ENCODE measurements at regions not wholly inside any gene's neighbourhood (a gene's known extent, or its start where the extent isn't known, plus 50 kb on each side); places are given as distances from the start of the nearest gene placed in this dataset.

DNA sequence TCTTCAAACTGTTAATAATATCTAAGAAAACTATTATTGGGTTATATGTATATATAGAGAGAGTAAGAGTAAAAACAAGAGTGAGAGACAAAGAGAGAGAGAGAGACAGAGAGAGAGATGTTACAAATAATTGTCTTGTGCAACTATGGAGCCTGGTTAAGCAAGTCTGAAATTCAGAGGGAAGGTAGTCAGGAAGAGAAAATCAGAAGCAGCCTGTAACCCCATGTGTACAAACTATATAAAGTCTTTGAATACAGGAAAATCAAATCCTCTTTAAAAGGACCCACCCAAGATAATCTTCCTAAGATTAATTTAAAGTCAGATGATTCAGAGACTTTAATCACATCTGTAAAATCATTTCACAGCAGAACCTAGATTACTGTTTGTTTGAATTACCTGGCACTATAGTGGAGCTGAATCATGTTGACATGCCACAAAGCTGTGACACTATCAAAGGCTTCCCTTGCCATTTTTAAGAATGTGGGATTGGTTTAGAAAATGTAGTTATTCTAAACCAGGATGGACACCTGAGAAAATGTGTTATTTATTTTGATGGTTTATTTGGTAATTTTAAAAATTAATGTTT, 301.7 kb upstream of the FSIP2 start:
- no peak overlapping the region for H3K4me3 ChIP-seq
- H3K27me3 ChIP-seq: no peaks in the 10 kb centered on the region
- no peak overlapping the region for H3K4me2 ChIP-seq
- DNase-seq (ENCODE audit: low spot score): no peak
- Mint-ChIP-seq H3K9me3 (peaks cover 7% of the 10 kb centered on the region), H3K27ac (no peak overlapping the region), H3K4me3 (no peak overlapping the region), H3K36me3 (no peaks in the 10 kb centered on the region), H3K27me3 (ENCODE audit: insufficient read depth, low read depth) (no peaks in the 10 kb centered on the region), H3K4me1 (no peaks in the 10 kb centered on the region)
- TF ChIP-seq, protein P1, sequence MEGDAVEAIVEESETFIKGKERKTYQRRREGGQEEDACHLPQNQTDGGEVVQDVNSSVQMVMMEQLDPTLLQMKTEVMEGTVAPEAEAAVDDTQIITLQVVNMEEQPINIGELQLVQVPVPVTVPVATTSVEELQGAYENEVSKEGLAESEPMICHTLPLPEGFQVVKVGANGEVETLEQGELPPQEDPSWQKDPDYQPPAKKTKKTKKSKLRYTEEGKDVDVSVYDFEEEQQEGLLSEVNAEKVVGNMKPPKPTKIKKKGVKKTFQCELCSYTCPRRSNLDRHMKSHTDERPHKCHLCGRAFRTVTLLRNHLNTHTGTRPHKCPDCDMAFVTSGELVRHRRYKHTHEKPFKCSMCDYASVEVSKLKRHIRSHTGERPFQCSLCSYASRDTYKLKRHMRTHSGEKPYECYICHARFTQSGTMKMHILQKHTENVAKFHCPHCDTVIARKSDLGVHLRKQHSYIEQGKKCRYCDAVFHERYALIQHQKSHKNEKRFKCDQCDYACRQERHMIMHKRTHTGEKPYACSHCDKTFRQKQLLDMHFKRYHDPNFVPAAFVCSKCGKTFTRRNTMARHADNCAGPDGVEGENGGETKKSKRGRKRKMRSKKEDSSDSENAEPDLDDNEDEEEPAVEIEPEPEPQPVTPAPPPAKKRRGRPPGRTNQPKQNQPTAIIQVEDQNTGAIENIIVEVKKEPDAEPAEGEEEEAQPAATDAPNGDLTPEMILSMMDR (IDR thresholded peaks at IDR 0.05): no peak
- TF ChIP-seq EZH2phosphoT487 (IDR thresholded peaks at IDR 0.05) (no peak), EZH2 (IDR thresholded peaks at IDR 0.05) (no peak)
- H3K4me1 ChIP-seq: peaks cover 8% of the 10 kb centered on the region
- no peaks in the 10 kb centered on the region for H3K36me3 ChIP-seq
- no peaks in the 10 kb centered on the region for H3K9me3 ChIP-seq (ENCODE audit: low read depth)
- peaks cover 18% of the 10 kb centered on the region for H4K20me1 ChIP-seq (ENCODE audit: low read depth)
- no peak overlapping the region for H3K9ac ChIP-seq
- H3F3A ChIP-seq (ENCODE audit: low read depth): no peaks in the 10 kb centered on the region
- H3K27ac ChIP-seq: no peak overlapping the region
- H2AFZ ChIP-seq (replicated peaks): no peak overlapping the region
- peaks cover 39% of the 10 kb centered on the region for H3K79me2 ChIP-seq (ENCODE audit: low read depth)

DNA sequence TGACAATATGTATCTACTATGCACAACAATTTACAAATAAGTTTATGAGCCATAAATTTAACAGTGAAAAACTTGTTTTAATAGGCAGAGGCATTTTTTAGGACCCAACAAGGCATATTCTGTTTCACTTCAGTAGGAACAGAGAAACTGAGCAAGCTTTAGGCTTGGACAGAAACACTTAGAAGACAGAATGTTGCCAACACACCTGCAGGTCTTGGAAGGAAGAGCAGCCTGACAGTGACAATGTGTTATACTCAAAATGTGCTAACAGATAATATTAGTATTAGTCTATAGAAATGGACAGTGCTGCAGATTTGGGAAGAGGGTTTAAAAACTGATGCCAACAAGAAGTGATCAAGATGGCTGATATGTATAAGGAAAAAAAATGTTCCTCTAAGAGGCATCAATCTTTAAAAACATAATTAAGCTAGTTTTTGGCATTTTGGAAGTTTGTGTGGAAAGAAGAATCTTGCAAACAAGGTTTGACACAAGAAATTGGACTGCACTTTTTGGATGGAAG, 297.1 kb upstream of the FSIP2 start:
- H2AFZ ChIP-seq (replicated peaks): no peak overlapping the region
- H4K20me1 ChIP-seq (ENCODE audit: low read depth): peaks cover 15% of the 10 kb centered on the region
- H3F3A ChIP-seq (ENCODE audit: low read depth): no peaks in the 10 kb centered on the region
- H3K4me2 ChIP-seq: no peak overlapping the region
- Mint-ChIP-seq H3K4me1 (peaks cover 3% of the 10 kb centered on the region), H3K9me3 (no peaks in the 10 kb centered on the region), H3K36me3 (no peaks in the 10 kb centered on the region), H3K27ac (no peak overlapping the region), H3K27me3 (ENCODE audit: insufficient read depth, low read depth) (no peaks in the 10 kb centered on the region), H3K4me3 (no peak overlapping the region)
- no peak overlapping the region for H3K9ac ChIP-seq
- H3K27me3 ChIP-seq: no peaks in the 10 kb centered on the region
- no peak for TF ChIP-seq EZH2 (IDR thresholded peaks at IDR 0.05)
- no peak for TF ChIP-seq EZH2phosphoT487 (IDR thresholded peaks at IDR 0.05)
- TF ChIP-seq, protein P1 (IDR thresholded peaks at IDR 0.05): no peak
- no peak for DNase-seq (ENCODE audit: low spot score)
- H3K79me2 ChIP-seq (ENCODE audit: low read depth): no peaks in the 10 kb centered on the region
- H3K9me3 ChIP-seq (ENCODE audit: low read depth): no peaks in the 10 kb centered on the region
- no peaks in the 10 kb centered on the region for H3K4me1 ChIP-seq
- no peak overlapping the region for H3K4me3 ChIP-seq
- H3K27ac ChIP-seq: no peak overlapping the region
- H3K36me3 ChIP-seq: no peaks in the 10 kb centered on the region

DNA sequence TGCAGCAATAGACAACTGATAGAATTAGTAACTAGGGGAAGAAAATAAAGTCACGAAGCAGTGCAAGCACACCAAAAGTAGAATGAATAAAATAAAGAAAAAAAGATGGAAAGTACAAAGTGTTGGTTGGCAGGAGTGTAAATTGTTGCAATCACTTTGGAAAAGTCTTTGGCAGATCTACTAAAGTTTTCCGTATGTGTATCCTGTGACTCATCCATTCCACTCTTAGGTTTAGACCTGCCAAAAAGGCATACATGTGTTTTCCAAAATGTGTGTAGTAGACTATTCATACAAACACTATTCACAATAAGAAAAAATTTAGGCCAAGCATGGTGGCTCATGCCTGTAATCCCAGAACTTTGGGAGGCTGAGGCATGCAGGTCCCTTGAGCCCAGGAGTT, 282.1 kb upstream of the FSIP2 start:
- Histone ChIP-seq H3K4me3 (no peak overlapping the region), H3K27ac (no peak overlapping the region), H4K20me1 (ENCODE audit: low read depth) (no peaks in the 10 kb centered on the region), H3K9me3 (ENCODE audit: low read depth) (peaks cover 6% of the 10 kb centered on the region), H3F3A (ENCODE audit: low read depth) (no peaks in the 10 kb centered on the region), H3K36me3 (peaks cover 3% of the 10 kb centered on the region), H3K9ac (no peak overlapping the region), H3K4me2 (no peak overlapping the region), H3K79me2 (ENCODE audit: low read depth) (no peaks in the 10 kb centered on the region), H3K4me1 (no peaks in the 10 kb centered on the region), H2AFZ (replicated peaks) (no peak overlapping the region), H3K27me3 (no peaks in the 10 kb centered on the region)
- Mint-ChIP-seq H3K27me3 (ENCODE audit: insufficient read depth, low read depth) (no peaks in the 10 kb centered on the region), H3K4me3 (no peak overlapping the region), H3K27ac (no peak overlapping the region), H3K36me3 (peaks cover 15% of the 10 kb centered on the region), H3K9me3 (peaks cover 18% of the 10 kb centered on the region), H3K4me1 (peaks cover 3% of the 10 kb centered on the region)
- TF ChIP-seq EZH2phosphoT487 (IDR thresholded peaks at IDR 0.05) (no peak), EZH2 (IDR thresholded peaks at IDR 0.05) (no peak)
- TF ChIP-seq, protein P1 (IDR thresholded peaks at IDR 0.05): no peak
- DNase-seq (ENCODE audit: low spot score): no peak
